Tibial artery (tissue), 4 donors: ENCODE measurements at regions not wholly inside any gene's neighbourhood (a gene's known extent, or its start where the extent isn't known, plus 50 kb on each side); places are given as distances from the start of the nearest gene placed in this dataset.
"Not testable (repeated sequence)": the region's sequence is repeated elsewhere in the genome, so short reads cannot be mapped to it uniquely, and the experiment has no call there.

Experiments
- DNase-seq, 2 donors: peaks; one replicate each; pipeline ENCODE4 v3.0.0-alpha.2; 2019
- H3K27ac ChIP-seq, 2 donors: fragments of 200-600 bp; sonication (generic) in 1 of 2; 1 replicate in 1 of 2; 2 replicates in 1 of 2; pipeline ENCODE4 v1.5.1; 2018 to 2019; ENCODE audit warnings: mild to moderate bottlenecking in 1 of 2
- H3K27me3 ChIP-seq, 2 donors: fragments of 200-600 bp; sonication (generic) in 1 of 2; one replicate each; pipeline versions ENCODE4 v1.5.1 to v1.6.0; 2016 to 2019
- H3K36me3 ChIP-seq, 3 donors: fragments of 200-600 bp; sonication (generic) in 2 of 3; one replicate each; pipeline ENCODE4 v1.5.1; 2016 to 2019; ENCODE audit warnings: mild to moderate bottlenecking in 2 of 3
- H3K4me1 ChIP-seq, 4 donors: fragments of 200-600 bp; sonication (generic) in 2 of 4; 1 replicate in 3 of 4; 2 replicates in 1 of 4; pipeline ENCODE4 v1.5.1; 2016 to 2019
- H3K4me3 ChIP-seq, 2 donors: fragments of 200-600 bp; sonication (generic) in 1 of 2; 1 replicate in 1 of 2; 2 replicates in 1 of 2; pipeline ENCODE4 v1.5.1; 2018 to 2019; ENCODE audit warnings: mild to moderate bottlenecking in 2 of 2
- H3K9me3 ChIP-seq, 3 donors: fragments of 200-600 bp; sonication (generic) in 1 of 3; one replicate each; pipeline ENCODE4 v1.5.1; 2016 to 2019
- intact Hi-C: fragments of 100-400 bp; cut with DNase I; formaldehyde crosslinking; loops from one replicate; pipeline ENCODE4 v1.15.0; 2023; ENCODE audit warnings: low total_unique reads
- TF ChIP-seq, protein P1 (sequence below), 2 experiments: fragments of 200-600 bp in 1 of 2; fragments of 450-650 bp in 1 of 2; IDR thresholded peaks; one replicate each; pipeline ENCODE4 v1.5.1; 2017 to 2019; ENCODE audit warnings: antibody characterized with exemption in 2 of 2, mild to moderate bottlenecking in 1 of 2, moderate library complexity in 1 of 2

DNA sequence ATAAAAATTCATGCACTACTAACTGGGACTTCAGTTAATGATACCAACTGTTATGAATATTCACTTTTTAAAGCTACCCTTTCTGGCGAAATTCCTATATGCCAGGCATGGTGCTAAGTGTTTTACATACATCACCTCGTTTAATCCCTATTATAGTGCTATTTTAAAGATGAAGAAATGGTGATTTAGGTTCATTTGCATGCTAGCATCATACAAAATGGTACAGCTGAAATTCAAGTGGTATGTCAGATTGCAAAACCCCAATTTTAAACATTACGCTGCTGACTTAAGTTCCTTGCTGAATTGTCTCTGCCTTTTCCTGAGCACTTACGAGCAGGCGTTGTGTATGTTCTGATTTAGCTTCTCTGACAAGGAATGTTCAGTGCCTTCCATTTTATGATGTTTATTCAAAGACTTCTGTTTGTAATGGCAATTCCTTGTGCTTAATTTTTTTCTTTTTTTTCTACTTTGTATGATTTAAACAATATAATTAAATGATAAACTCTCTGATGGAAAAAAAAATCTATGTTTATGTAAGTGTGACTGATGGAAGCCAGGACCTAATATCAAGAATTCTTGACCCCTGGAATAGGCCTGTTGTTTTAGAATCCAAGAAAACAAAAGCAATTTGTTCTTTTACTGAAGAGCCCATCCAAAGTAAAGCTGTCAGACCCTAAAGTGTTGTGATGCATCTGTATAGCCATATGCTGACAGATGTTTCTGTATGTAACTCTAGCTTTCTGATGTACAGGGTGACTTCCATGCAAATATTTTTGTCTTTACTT, 148.1 kb downstream of the PCDH7 start:
- H3K36me3 ChIP-seq: no peaks in the 10 kb centered on the region
- H3K9me3 ChIP-seq: no peaks in the 10 kb centered on the region
- H3K27ac ChIP-seq: peak overlapping the region; percentile 55 to 76
- intact Hi-C loops: no loop called here
- no peak overlapping the region for H3K4me3 ChIP-seq
- TF ChIP-seq, protein P1, sequence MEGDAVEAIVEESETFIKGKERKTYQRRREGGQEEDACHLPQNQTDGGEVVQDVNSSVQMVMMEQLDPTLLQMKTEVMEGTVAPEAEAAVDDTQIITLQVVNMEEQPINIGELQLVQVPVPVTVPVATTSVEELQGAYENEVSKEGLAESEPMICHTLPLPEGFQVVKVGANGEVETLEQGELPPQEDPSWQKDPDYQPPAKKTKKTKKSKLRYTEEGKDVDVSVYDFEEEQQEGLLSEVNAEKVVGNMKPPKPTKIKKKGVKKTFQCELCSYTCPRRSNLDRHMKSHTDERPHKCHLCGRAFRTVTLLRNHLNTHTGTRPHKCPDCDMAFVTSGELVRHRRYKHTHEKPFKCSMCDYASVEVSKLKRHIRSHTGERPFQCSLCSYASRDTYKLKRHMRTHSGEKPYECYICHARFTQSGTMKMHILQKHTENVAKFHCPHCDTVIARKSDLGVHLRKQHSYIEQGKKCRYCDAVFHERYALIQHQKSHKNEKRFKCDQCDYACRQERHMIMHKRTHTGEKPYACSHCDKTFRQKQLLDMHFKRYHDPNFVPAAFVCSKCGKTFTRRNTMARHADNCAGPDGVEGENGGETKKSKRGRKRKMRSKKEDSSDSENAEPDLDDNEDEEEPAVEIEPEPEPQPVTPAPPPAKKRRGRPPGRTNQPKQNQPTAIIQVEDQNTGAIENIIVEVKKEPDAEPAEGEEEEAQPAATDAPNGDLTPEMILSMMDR (IDR thresholded peaks at IDR 0.05): no peak
- H3K4me1 ChIP-seq: peaks cover 0 to 77% (median 23%) of the 10 kb centered on the region in 4 donors
- DNase-seq: no peak
- H3K27me3 ChIP-seq: no peaks in the 10 kb centered on the region

DNA sequence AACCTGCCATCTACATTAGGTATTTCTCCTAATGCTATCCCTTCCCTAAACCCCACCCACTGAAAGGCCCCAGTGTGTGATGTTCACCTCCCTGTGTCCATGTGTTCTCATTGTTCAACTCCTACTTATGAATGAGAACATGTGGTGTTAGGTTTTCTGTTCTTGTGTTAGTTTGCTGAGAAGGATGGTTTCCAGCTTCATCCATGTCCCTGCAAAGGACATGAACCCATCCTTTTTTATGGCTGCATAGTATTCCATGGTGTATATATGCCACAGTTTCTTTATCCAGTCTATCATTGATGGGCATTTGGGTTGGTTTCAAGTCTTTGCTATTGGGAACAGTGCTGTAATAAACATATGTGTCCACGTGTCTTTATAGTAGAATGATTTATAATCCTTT, 149.2 kb downstream of the PCDH7 start:
- intact Hi-C loops, H3K4me3 ChIP-seq: not testable (repeated sequence)
- peak overlapping the region in 1 of 2 donors; percentile 76 for H3K27ac ChIP-seq

DNA sequence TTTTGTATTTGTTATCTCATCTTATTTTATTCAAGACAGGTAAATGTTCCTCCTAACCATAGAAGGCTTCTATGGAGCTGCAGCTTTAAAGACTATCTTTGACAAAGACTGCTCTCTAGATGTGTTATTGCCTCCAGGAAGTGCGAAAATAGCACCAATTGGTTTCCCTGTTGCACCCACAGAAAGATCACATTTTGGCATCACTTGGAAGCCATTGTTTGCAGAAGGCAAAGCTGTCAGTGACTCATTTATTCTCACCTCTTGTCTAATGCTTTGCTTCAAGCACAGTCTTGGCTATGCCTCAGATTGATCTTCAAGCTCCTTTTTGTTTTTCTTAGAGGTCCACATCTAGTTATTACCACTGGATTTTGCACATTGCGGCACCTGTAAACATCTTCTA, 150.3 kb downstream of the PCDH7 start:
- no peak overlapping the region for H3K4me3 ChIP-seq
- no peaks in the 10 kb centered on the region for H3K27me3 ChIP-seq
- H3K27ac ChIP-seq: no peak overlapping the region
- TF ChIP-seq, protein P1 (IDR thresholded peaks at IDR 0.05): no peak
- peaks cover 0 to 60% (median 14%) of the 10 kb centered on the region in 4 donors for H3K4me1 ChIP-seq
- no peaks in the 10 kb centered on the region for H3K36me3 ChIP-seq
- intact Hi-C loops: no loop called here
- no peaks in the 10 kb centered on the region for H3K9me3 ChIP-seq
- DNase-seq: no peak

More for the DNA sequence above, 149.2 kb downstream of the PCDH7 start:
- peaks cover 0 to 66% (median 18%) of the 10 kb centered on the region in 4 donors for H3K4me1 ChIP-seq
- H3K27me3 ChIP-seq, DNase-seq, H3K9me3 ChIP-seq, H3K36me3 ChIP-seq: not testable (repeated sequence)

DNA sequence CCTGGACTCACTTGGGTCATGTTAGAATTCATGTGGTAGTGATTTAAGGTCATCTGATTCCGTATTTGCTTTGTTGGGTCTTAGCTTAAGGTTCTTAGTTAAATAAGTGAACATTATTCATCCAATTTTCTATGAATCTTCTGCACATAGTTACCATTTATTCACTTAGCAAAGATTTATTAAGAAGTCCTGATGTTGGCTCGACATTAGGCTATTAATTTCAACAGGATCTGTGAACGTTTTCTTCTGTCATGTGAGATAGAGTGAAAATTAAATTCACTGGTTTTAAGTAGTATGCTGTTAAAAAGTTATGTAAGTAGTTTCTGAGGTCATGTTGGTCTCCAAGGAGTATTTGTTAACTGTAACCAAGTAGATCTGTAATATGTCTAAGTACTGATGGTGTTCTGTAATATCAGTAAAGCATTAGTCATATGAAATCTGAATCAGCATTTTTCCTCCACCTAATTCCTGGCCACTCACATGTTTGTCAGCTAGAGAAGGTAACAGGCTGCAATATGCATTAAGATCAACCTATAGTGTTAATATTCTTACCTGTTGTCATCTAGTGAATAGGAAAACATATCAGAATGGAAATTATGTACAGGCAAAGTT, 155.6 kb downstream of the PCDH7 start:
- H3K9me3 ChIP-seq: no peaks in the 10 kb centered on the region
- no peak for DNase-seq
- peaks cover 0 to 53% (median 7%) of the 10 kb centered on the region in 4 donors for H3K4me1 ChIP-seq
- H3K27ac ChIP-seq: no peak overlapping the region
- H3K4me3 ChIP-seq: no peak overlapping the region
- no peaks in the 10 kb centered on the region for H3K27me3 ChIP-seq
- no peaks in the 10 kb centered on the region for H3K36me3 ChIP-seq
- intact Hi-C loops: no loop called here
- TF ChIP-seq, protein P1 (IDR thresholded peaks at IDR 0.05): no peak

DNA sequence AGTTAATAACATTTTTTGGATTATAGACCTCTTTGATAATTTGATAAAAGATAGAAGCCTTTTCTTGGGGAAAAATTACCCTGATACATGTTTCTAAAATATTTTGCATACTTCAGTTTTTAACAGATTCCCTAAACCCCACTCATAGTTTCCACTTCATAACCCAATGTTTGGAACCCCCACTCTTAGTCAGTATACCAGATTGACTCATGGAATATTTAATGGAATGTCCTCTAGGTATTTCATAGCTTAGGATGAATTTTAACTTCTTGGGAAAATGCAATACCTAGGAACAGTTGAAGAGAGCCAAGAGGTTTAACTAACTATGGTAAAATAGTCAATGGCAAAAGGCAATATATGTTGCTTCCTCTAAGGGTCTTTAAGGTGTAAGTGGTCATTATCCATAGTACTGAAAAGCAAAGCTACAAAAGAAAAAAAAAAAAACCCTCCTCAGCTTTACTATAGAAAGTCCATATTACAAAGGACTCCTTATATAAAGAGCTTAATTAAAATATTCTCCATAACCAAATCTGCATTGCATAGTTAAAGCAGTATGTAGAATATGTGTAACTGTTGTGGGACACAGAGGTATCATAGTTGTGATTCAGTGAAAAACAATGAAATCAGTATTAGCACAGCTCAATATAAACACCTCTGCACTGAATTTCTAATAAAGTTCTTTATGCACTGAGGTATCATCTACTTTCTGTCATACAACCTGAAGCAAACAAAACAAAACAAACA, 159.9 kb downstream of the PCDH7 start:
- no peak for DNase-seq
- H3K27ac ChIP-seq: no peak overlapping the region
- H3K27me3 ChIP-seq: no peaks in the 10 kb centered on the region
- H3K4me3 ChIP-seq: no peak overlapping the region
- H3K36me3 ChIP-seq: no peaks in the 10 kb centered on the region
- peaks cover 0 to 57% (median 8%) of the 10 kb centered on the region in 4 donors for H3K4me1 ChIP-seq
- H3K9me3 ChIP-seq: no peaks in the 10 kb centered on the region
- intact Hi-C loops: no loop called here
- TF ChIP-seq, protein P1 (IDR thresholded peaks at IDR 0.05): no peak

DNA sequence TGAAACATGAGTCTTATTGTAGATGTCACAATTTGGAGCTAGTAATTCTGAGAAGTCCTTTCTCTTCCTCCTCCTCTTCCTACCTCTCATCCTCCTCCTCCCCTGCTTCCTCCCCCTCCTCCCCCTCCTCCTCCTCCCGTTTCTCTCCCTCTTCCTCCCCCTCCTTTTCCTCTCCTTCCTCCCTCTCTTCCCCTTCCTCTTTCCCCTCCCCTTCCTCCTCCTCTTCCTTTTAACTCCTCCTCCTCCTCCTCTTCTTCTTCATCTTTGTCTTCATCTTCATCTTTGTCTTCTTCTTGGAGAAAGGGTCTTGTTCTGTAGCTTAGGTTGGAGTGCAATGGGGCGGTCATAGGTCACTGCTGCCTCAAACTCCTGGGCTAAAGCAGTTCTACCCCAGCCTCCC, 161.8 kb downstream of the PCDH7 start:
- TF ChIP-seq, protein P1 (IDR thresholded peaks at IDR 0.05): no peak
- Histone ChIP-seq H3K9me3 (no peaks in the 10 kb centered on the region), H3K27me3 (no peaks in the 10 kb centered on the region), H3K4me1 (peaks cover 0 to 41% (median 8%) of the 10 kb centered on the region in 4 donors), H3K4me3 (no peak overlapping the region), H3K36me3 (no peaks in the 10 kb centered on the region), H3K27ac (no peak overlapping the region)
- DNase-seq: no peak
- intact Hi-C loops: no loop called here
